ENCODE measurements at regions not wholly inside any gene's neighbourhood (a gene's known extent, or its start where the extent isn't known, plus 50 kb on each side); places are given as distances from the start of the nearest gene placed in this dataset.

DNA sequence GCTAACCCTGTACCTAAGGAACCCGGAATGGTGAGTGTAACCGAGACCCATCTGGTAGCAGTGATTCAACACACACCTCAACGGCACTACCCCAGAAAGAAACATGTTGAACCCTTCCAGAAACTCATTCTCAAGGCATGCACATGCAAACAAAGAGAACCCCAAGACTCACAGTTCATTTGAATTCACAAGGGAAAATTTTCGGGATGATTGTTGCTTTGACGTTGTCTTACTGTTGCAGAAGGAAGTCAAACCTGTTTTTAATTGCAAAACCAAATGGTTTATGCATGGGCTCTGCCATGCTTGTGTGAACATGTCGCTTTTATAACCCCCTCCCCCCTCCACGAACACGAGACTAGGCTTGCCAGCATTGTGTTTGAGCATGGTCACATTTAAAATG, 539.7 kb downstream of the GATA3 start:
- no peaks in the 10 kb centered on the region for H3K36me3 ChIP-seq
- TF ChIP-seq, protein P1, sequence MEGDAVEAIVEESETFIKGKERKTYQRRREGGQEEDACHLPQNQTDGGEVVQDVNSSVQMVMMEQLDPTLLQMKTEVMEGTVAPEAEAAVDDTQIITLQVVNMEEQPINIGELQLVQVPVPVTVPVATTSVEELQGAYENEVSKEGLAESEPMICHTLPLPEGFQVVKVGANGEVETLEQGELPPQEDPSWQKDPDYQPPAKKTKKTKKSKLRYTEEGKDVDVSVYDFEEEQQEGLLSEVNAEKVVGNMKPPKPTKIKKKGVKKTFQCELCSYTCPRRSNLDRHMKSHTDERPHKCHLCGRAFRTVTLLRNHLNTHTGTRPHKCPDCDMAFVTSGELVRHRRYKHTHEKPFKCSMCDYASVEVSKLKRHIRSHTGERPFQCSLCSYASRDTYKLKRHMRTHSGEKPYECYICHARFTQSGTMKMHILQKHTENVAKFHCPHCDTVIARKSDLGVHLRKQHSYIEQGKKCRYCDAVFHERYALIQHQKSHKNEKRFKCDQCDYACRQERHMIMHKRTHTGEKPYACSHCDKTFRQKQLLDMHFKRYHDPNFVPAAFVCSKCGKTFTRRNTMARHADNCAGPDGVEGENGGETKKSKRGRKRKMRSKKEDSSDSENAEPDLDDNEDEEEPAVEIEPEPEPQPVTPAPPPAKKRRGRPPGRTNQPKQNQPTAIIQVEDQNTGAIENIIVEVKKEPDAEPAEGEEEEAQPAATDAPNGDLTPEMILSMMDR (IDR thresholded peaks at IDR 0.05), result no peak
- no peak for TF ChIP-seq POLR2A (IDR thresholded peaks at IDR 0.05)
- no peak for DNase-seq
- H3K27ac ChIP-seq, result no peak overlapping the region
- H3K4me3 ChIP-seq, result no peak overlapping the region
- peaks cover 0 to 15% (median 0%) of the 10 kb centered on the region in 4 donors for H3K27me3 ChIP-seq
- intact Hi-C loops (cut with DNase I), result no loop called here
- WGBS, 2 donors, result 56 to 63% methylated on average over 8 of the region's 8 CpGs
- peaks cover 0 to 14% (median 0%) of the 10 kb centered on the region in 3 donors for H3K4me1 ChIP-seq
- no peaks in the 10 kb centered on the region for H3K9me3 ChIP-seq

DNA sequence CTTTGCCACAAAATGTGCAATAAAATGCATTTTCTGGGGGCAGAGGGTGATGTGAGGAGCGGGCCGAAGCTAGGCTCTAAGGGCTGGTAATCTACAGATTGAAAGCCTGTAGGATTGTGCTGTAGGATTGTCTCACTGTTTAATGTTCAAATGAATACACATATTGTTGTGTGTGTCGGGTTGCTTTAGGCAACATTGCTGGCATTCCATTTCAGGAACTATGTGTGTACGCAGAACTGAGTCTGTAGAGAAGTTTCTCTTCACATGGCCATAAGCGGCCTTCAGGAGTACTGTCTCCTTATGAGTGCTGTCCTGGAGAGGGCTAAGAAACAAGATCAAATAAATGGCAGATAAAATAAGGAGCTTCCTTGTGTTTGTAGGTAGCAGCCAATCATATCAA, 540.2 kb downstream of the GATA3 start:
- WGBS, 2 donors, result 82 to 89% methylated on average over 5 of the region's 5 CpGs
- no peak for DNase-seq
- no peak overlapping the region for H3K27ac ChIP-seq

DNA sequence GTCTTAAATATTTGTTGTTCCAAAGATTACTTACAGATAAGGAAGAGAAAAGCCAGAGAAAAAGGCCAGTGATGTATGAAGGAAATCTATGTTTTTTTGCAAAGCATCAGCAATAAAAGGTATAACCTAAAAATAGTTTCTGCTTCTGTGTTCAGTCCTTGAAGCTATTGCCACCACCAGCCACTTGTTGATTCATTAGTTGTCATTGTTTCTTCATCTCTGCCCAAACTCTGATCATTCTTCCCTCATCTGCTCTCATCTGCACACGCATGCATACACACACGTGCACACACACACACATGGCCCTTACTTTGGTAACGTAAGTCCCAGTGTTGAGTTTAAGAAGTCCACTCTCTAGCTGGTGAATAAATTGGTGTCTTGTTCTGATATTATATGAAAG, 540.7 kb downstream of the GATA3 start:
- 59 to 80% methylated on average over 3 of the region's 3 CpGs for WGBS, 2 donors
- H3K27ac ChIP-seq, result no peak overlapping the region
- DNase-seq, result no peak
- no peaks in the 10 kb centered on the region for H3K36me3 ChIP-seq
- peaks cover 0 to 12% (median 0%) of the 10 kb centered on the region in 4 donors for H3K27me3 ChIP-seq
- no peak for TF ChIP-seq POLR2A (IDR thresholded peaks at IDR 0.05)
- TF ChIP-seq, protein P1 (IDR thresholded peaks at IDR 0.05), result no peak
- peaks cover 0 to 14% (median 0%) of the 10 kb centered on the region in 3 donors for H3K4me1 ChIP-seq
- H3K9me3 ChIP-seq, result no peaks in the 10 kb centered on the region
- H3K4me3 ChIP-seq, result no peak overlapping the region
- intact Hi-C loops (cut with DNase I), result no loop called here

More for the DNA sequence above, 540.2 kb downstream of the GATA3 start:
- H3K27me3 ChIP-seq, result peaks cover 0 to 13% (median 0%) of the 10 kb centered on the region in 4 donors
- H3K4me1 ChIP-seq, result peaks cover 0 to 14% (median 0%) of the 10 kb centered on the region in 3 donors
- no peaks in the 10 kb centered on the region for H3K9me3 ChIP-seq
- TF ChIP-seq, protein P1 (IDR thresholded peaks at IDR 0.05), result no peak
- no peak for TF ChIP-seq POLR2A (IDR thresholded peaks at IDR 0.05)
- H3K36me3 ChIP-seq, result no peaks in the 10 kb centered on the region
- intact Hi-C loops (cut with DNase I), result no loop called here
- H3K4me3 ChIP-seq, result no peak overlapping the region

DNA sequence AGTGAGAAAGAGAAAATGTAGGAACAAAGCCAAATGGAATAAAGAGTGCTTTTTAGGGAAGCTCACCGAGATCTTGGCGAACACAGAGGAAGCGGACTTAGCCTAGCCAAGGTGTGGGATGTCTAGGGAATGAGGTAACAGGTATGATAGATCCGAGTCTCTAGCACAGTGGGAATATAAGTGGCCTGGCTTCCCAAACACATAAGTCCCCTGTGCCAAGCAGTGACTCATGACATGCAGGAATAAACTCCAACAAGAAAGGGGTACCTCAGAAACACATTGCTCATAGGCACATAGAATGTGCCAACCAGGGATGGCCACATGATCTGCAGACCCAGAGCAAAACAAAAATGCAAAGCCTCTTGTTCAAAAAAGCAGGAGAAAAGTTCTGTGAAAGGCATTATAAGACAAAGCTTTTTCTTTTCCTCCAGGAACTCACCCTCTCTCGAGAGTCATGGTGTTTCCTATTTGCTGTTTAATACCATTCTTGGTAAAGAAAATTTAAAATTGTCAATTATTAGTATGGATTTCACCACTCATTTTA, 542.5 kb downstream of the GATA3 start:
- no peaks in the 10 kb centered on the region for H3K27me3 ChIP-seq
- H3K4me3 ChIP-seq, result no peak overlapping the region
- intact Hi-C loops (cut with DNase I), result no loop called here
- no peaks in the 10 kb centered on the region for H3K9me3 ChIP-seq
- no peak overlapping the region for H3K27ac ChIP-seq
- WGBS, 2 donors, result 35 to 52% methylated on average over 5 of the region's 5 CpGs
- H3K4me1 ChIP-seq, result peaks cover 0 to 14% (median 0%) of the 10 kb centered on the region in 3 donors
- no peak for TF ChIP-seq POLR2A (IDR thresholded peaks at IDR 0.05)
- TF ChIP-seq, protein P1 (IDR thresholded peaks at IDR 0.05), result no peak
- no peaks in the 10 kb centered on the region for H3K36me3 ChIP-seq
- DNase-seq, result no peak

DNA sequence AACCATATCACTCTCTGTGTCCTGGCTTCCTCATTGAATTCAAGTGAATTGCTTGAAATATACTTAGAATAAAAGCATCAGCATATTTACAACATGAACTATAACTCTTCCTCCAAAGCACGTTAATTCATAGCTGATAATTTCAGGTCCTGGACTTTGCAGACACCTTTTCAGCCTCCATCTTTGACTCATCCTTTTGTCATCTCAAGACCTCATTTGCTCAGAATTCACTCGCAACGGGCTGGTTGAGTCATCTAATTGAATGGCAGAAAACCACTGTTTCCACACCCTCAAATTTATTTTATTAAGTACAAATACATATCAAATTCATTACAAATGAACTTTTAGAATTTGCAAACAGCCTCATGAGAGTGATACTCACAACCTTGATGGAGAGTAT, 545.7 kb downstream of the GATA3 start:
- Histone ChIP-seq H3K4me1 (peaks cover 0 to 3% (median 0%) of the 10 kb centered on the region in 3 donors), H3K27me3 (no peaks in the 10 kb centered on the region), H3K9me3 (peaks cover 0 to 7% (median 2%) of the 10 kb centered on the region in 3 donors), H3K27ac (no peak overlapping the region), H3K4me3 (no peak overlapping the region), H3K36me3 (no peaks in the 10 kb centered on the region)
- 40% methylated on average over 3 of the region's 3 CpGs for WGBS, 2 donors
- TF ChIP-seq, protein P1 (IDR thresholded peaks at IDR 0.05), result no peak
- no peak for TF ChIP-seq POLR2A (IDR thresholded peaks at IDR 0.05)
- intact Hi-C loops (cut with DNase I), result no loop called here
- no peak for DNase-seq

All from esophagus squamous epithelium (tissue), 5 donors.